IMR-90 (cell line): ENCODE measurements at regions not wholly inside any gene's neighbourhood (a gene's known extent, or its start where the extent isn't known, plus 50 kb on each side); places are given as distances from the start of the nearest gene placed in this dataset.

Source experiments
- ATAC-seq: fragments of 200-7000 bp; cut with Tn5 transposase; 2 replicates; pipeline ENCODE4 v1.9.1; 2020; ENCODE audit warnings: low read depth, mild to moderate bottlenecking, moderate library complexity
- BruUV-seq: library from RNA; stranded (reverse); fragments of 400-500 nt; replicated peaks from 2 replicates; lab custom pipeline; 2021; lab: Mats Ljungman, UMichigan
- CTCF ChIA-PET: fragments of 300-600 bp; formaldehyde crosslinking; extraction: SDS; loops from one replicate; lab custom pipeline; 2021; ENCODE audit warnings: antibody characterized with exemption; lab: Yijun Ruan, JAX
- POLR2A ChIA-PET: fragments of 300-600 bp; sonication (Branson Sonifier 250); formaldehyde crosslinking; loops from one replicate; lab custom pipeline; 2022; ENCODE audit warnings: antibody characterized with exemption; ENCODE audit not compliant: unreplicated experiment; lab: Charles Lee
- DNase-seq: peaks from one replicate; pipeline ENCODE4 v3.0.0; 2013
- H2AFZ ChIP-seq: replicated peaks from 2 replicates; pipeline ENCODE3; 2013; ENCODE audit warnings: low read length, mild to moderate bottlenecking; ENCODE audit not compliant: poor library complexity
- H2AK5ac ChIP-seq: 2 replicates; pipeline ENCODE4 v1.6.1; 2013; ENCODE audit warnings: low read depth, low read length, inconsistent platforms
- H2AK9ac ChIP-seq: replicated peaks from 2 replicates; pipeline ENCODE3; 2013; ENCODE audit warnings: mild to moderate bottlenecking, low read depth, low read length, moderate library complexity; ENCODE audit not compliant: poor library complexity
- H2BK120ac ChIP-seq: 2 replicates; pipeline ENCODE4 v1.6.1; 2013; ENCODE audit warnings: low read depth, low read length, inconsistent platforms
- H2BK15ac ChIP-seq: 3 replicates; pipeline ENCODE4 v1.6.1; 2013; ENCODE audit warnings: low read depth, low read length, inconsistent platforms
- H2BK20ac ChIP-seq: 2 replicates; pipeline ENCODE4 v1.6.1; 2013; ENCODE audit warnings: low read depth, mild to moderate bottlenecking, inconsistent platforms, low read length, moderate library complexity
- H2BK5ac ChIP-seq: 2 replicates; pipeline ENCODE4 v1.6.1; 2013; ENCODE audit warnings: mild to moderate bottlenecking, low read depth, low read length, inconsistent platforms; ENCODE audit not compliant: poor library complexity, severe bottlenecking
- H3K14ac ChIP-seq: replicated peaks from 2 replicates; pipeline ENCODE4 v1.6.1; 2013; ENCODE audit warnings: low read depth, low read length, inconsistent platforms
- H3K18ac ChIP-seq: 2 replicates; pipeline ENCODE4 v1.6.1; 2013; ENCODE audit warnings: low read depth, low read length, control low read depth
- H3K23ac ChIP-seq: 2 replicates; pipeline ENCODE4 v1.6.1; 2013; ENCODE audit warnings: low read depth, low read length, inconsistent platforms
- H3K27ac ChIP-seq: 2 replicates; pipeline ENCODE4 v1.5.1; 2013; ENCODE audit warnings: mild to moderate bottlenecking, control low read depth, low read length; ENCODE audit not compliant: insufficient read depth
- H3K27me3 ChIP-seq: 2 replicates; pipeline ENCODE4 v1.6.1; 2013; ENCODE audit warnings: low read length; ENCODE audit not compliant: control insufficient read depth, insufficient read depth
- H3K36me3 ChIP-seq: 2 replicates; pipeline ENCODE4 v1.6.1; 2013; ENCODE audit warnings: low read length, mixed read lengths; ENCODE audit not compliant: control insufficient read depth, insufficient read depth
- H3K4ac ChIP-seq: 2 replicates; pipeline ENCODE4 v1.6.1; 2013; ENCODE audit warnings: low read depth, low read length, inconsistent platforms
- H3K4me1 ChIP-seq: 2 replicates; pipeline ENCODE4 v1.6.1; 2013; ENCODE audit warnings: low read length, mixed read lengths; ENCODE audit not compliant: control insufficient read depth, insufficient read depth
- H3K4me2 ChIP-seq: 2 replicates; pipeline ENCODE4 v1.6.1; 2013; ENCODE audit warnings: low read depth, mild to moderate bottlenecking, control low read depth, low read length, moderate library complexity
- H3K4me3 ChIP-seq: 2 replicates; pipeline ENCODE4 v1.5.1; 2013; ENCODE audit warnings: low read depth, mild to moderate bottlenecking, control low read depth, low read length, moderate library complexity; ENCODE audit not compliant: insufficient read depth
- H3K56ac ChIP-seq: 2 replicates; pipeline ENCODE4 v1.6.1; 2013; ENCODE audit warnings: low read length, inconsistent platforms; ENCODE audit not compliant: insufficient read depth; ENCODE audit errors: extremely low read depth
- H3K79me1 ChIP-seq, 2 experiments: 2 replicates each; pipeline ENCODE4 v1.6.1; 2013; ENCODE audit warnings: low read length in 2 of 2, inconsistent platforms in 1 of 2, low read depth in 1 of 2
- H3K9ac ChIP-seq: 2 replicates; pipeline ENCODE4 v1.6.1; 2013; ENCODE audit warnings: low read depth, low read length, control low read depth
- H3K9me1 ChIP-seq: 2 replicates; pipeline ENCODE4 v1.6.1; 2013; ENCODE audit warnings: low read length, inconsistent platforms; ENCODE audit not compliant: insufficient read depth
- H3K9me3 ChIP-seq: 2 replicates; pipeline ENCODE4 v1.6.1; 2013; ENCODE audit warnings: low read length; ENCODE audit not compliant: control insufficient read depth, insufficient read depth
- H4K20me1 ChIP-seq: 2 replicates; pipeline ENCODE4 v1.6.1; 2013; ENCODE audit warnings: low read length, inconsistent platforms; ENCODE audit not compliant: insufficient read depth
- H4K5ac ChIP-seq: 2 replicates; pipeline ENCODE4 v1.6.1; 2013; ENCODE audit warnings: mild to moderate bottlenecking, low read depth, low read length, control low read depth
- H4K8ac ChIP-seq, 2 experiments: 2 replicates each; pipeline ENCODE4 v1.6.1; 2013; ENCODE audit warnings: low read depth in 2 of 2, low read length in 2 of 2, control low read depth in 1 of 2, inconsistent platforms in 1 of 2
- H4K91ac ChIP-seq: 2 replicates; pipeline ENCODE4 v1.6.1; 2013; ENCODE audit warnings: low read depth, low read length, inconsistent platforms; ENCODE audit not compliant: insufficient read depth
- ELK1 ChIP-seq: fragments of 150-350 bp; IDR thresholded peaks from 2 replicates; pipeline ENCODE4 v1.6.1; 2016; ENCODE audit warnings: low read depth, mild to moderate bottlenecking, low read length, moderate library complexity, borderline replicate concordance
- MAFK ChIP-seq: IDR thresholded peaks from 2 replicates; pipeline ENCODE4 v1.6.1; 2012; ENCODE audit warnings: low read depth, low read length, improper control_type of control experiment
- WGBS, 2 experiments: methylation state at CpG; one replicate each; pipeline versions ENCODE4 v1.1.5 to v1.1.7; 2013; ENCODE audit warnings: missing lambda C conversion rate in 2 of 2; ENCODE audit not compliant: insufficient read length in 1 of 2; ENCODE audit errors: extremely low coverage in 2 of 2; 5-methylcytosine and 5-hydroxymethylcytosine counted together
- dilution Hi-C: fragments of 300-500 bp; cut with HindIII; formaldehyde crosslinking; loops from one replicate; pipeline ENCODE4 v1.14.3; 2018; ENCODE audit warnings: low sequenced_read_pairs; ENCODE audit not compliant: unreplicated experiment
- in situ Hi-C: fragments of 300-500 bp; cut with MboI; formaldehyde crosslinking; loops from 3 replicates; pipeline ENCODE4 v1.14.3; 2019; ENCODE audit warnings: low sequenced_read_pairs, inconsistent platforms, mixed read lengths
- intact Hi-C: fragments of 100-400 bp; cut with micrococcal nuclease; formaldehyde crosslinking; loops from 2 replicates; pipeline ENCODE4 v1.10.0; 2022

- Histone ChIP-seq H2BK120ac (no peak overlapping the region), H3K27me3 (no peaks in the 10 kb centered on the region), H4K8ac (no peak overlapping the region), H4K20me1 (no peaks in the 10 kb centered on the region), H3K9ac (no peak overlapping the region), H3K56ac (no peak overlapping the region), H3K14ac (no peak overlapping the region), H3K18ac (no peak overlapping the region), H2BK20ac (no peak overlapping the region), H2AK9ac (no peak overlapping the region), H3K4me2 (no peak overlapping the region), H3K9me1 (no peaks in the 10 kb centered on the region), H3K4me3 (no peak overlapping the region), H3K4me1 (peaks cover 2% of the 10 kb centered on the region; the same call in 1 of the 2 replicates), H2AFZ (no peak overlapping the region), H3K4ac (no peak overlapping the region), H3K79me1 (no peaks in the 10 kb centered on the region), H3K36me3 (no peaks in the 10 kb centered on the region), H2AK5ac (no peak overlapping the region), H3K23ac (no peak overlapping the region), H4K5ac (no peak overlapping the region), H3K9me3 (no peaks in the 10 kb centered on the region), H4K91ac (no peak overlapping the region), H2BK15ac (no peak overlapping the region), H3K27ac (no peak overlapping the region), H2BK5ac (no peak overlapping the region)
- intact Hi-C loops (no loop called here), dilution Hi-C loops (no loop called here), in situ Hi-C loops (no loop called here)
- POLR2A ChIA-PET = no interaction called here
- no TSS peak for BruUV-seq
- CTCF ChIA-PET = interaction anchor here (0.6 kb wide), 1 partner anchor 10 kb away, joined by 3 read pairs; no protein-coding TSS in a partner anchor
- ATAC-seq = no peak
- 100% methylated on average over 3 of the region's 7 CpGs; no CpG with 5 or more reads in 1 of the 2 experiments for WGBS, 2 experiments
- TF ChIP-seq ELK1 (no peak), MAFK (no peak)
- no peak for DNase-seq
Observed at GRCh38 chr13:44643256-44643655, 67.1 kb upstream of the TSC22D1 start.
